ENCODE measurements at regions not wholly inside any gene's neighbourhood (a gene's known extent, or its start where the extent isn't known, plus 50 kb on each side); places are given as distances from the start of the nearest gene placed in this dataset.

- TF ChIP-seq RAD21 (IDR thresholded peaks at IDR 0.05; ENCODE audit: insufficient read depth, low read depth, low read length) = no peak
- TF ChIP-seq REST (IDR thresholded peaks at IDR 0.05; ENCODE audit: low read depth, low read length) = no peak
Measured at GRCh38 chr21:29416268-29416667, 117.5 kb downstream of the BACH1 start.
